ENCODE measurements at regions not wholly inside any gene's neighbourhood (a gene's known extent, or its start where the extent isn't known, plus 50 kb on each side); places are given as distances from the start of the nearest gene placed in this dataset.
"Not testable (repeated sequence)": the region's sequence is repeated elsewhere in the genome, so short reads cannot be mapped to it uniquely, and the experiment has no call there.

GRCh38 chr13:86858216-86858615 lies 813.0 kb upstream of the SLITRK5 start:
- no peak for DNase-seq (ENCODE audit: low spot score)

GRCh38 chr13:86862137-86862536 lies 809.0 kb upstream of the SLITRK5 start:
- peak; percentile 19 for DNase-seq (ENCODE audit: low spot score)

GRCh38 chr13:86864376-86864775 lies 806.8 kb upstream of the SLITRK5 start:
- DNase-seq (ENCODE audit: low spot score) = no peak

GRCh38 chr13:86870444-86870843 lies 800.7 kb upstream of the SLITRK5 start:
- no peak for DNase-seq (ENCODE audit: low spot score)

- DNase-seq (ENCODE audit: low spot score) = no peak
Measured at GRCh38 chr13:86877441-86877840, 793.7 kb upstream of the SLITRK5 start.

DNA sequence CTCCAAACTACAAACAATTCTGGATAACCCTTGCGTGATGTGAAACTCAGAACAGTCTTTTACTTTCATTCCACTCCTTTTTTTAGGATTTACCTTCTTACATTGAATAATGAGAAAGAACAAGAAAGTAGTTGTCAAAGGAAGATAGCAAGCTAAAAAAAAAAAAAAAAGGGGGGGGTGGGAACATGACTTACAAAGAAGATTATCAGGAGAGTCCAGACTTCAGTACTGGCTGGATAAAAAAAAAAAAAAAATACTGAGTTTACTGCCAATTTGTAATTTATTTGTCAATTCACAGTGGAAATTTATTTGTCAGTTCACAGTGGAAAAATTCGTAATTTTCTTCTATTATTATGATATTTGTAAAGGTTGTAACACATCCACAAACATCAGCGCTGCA lies 792.4 kb upstream of the SLITRK5 start:
- no peak for DNase-seq (ENCODE audit: low spot score)

DNA sequence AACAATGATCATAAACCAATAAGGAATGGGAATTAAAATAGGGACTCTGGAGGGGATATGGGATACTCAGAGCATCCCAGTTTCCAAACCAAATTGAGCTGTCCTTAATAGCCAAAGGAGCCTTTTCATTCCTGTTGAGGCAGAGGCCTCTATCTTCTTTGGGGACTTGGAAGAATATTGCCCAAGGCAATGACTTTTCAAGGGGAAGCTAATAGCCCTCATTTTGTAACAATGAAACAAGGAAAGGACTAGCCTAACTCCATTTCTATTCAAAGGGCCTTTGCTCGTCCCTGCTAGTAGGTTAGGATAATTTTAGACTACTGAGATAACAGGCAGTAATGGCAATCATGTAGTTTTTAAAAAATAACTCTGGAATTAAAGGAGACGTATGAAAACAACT lies 789.8 kb upstream of the SLITRK5 start:
- DNase-seq (ENCODE audit: low spot score) = peak; percentile 20

- DNase-seq (ENCODE audit: low spot score) = peak; percentile 14
Measured at GRCh38 chr13:86882107-86882506, 789.1 kb upstream of the SLITRK5 start.

- DNase-seq (ENCODE audit: low spot score) = no peak
Measured at GRCh38 chr13:86882835-86883234, 788.3 kb upstream of the SLITRK5 start.

- no peak for DNase-seq (ENCODE audit: low spot score)
Measured at GRCh38 chr13:86892330-86892729, 778.8 kb upstream of the SLITRK5 start.

DNA sequence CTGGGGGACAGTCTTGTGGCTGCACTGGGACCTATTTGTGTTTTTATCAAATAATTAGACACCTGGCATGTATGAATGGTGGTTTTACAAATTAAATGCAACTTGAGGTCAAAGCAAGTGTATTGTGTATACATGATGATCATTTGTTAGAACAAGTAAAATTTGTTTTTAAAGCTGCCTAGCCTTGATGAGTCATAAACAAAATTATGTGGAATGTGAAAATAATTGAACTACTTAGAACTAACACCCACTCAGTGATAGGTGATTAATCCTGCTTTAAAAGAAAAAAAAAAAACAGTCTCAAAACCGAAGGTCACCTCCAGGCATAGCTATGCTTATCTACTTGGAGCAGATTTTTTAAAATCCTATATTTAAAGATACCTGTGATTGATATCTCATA lies 770.3 kb upstream of the SLITRK5 start:
- DNase-seq (ENCODE audit: low spot score) = no peak

- no peak for DNase-seq (ENCODE audit: low spot score)
Measured at GRCh38 chr13:86906127-86906874, 764.9 kb upstream of the SLITRK5 start.

GRCh38 chr13:86907156-86907555 lies 764.0 kb upstream of the SLITRK5 start:
- no peak for DNase-seq (ENCODE audit: low spot score)

DNA sequence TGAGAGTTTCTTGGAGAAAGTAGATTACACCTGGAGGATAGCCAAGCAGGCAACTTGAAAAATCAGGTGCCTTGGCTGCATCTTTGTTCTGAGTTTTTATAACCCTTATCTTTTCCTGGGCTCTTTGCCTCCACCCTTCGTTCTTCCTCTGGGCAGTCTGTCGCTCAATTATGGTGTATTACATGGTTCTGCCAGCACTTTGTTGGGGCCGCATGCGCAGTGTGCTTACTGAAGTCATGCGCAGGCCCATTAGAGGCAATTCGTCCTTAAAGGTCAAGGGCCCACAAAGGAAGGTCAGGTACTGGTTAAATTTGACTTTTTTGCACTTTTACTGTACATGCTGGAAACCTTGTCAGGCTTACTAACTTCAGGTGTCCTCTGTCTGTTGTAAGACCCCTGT lies 761.9 kb upstream of the SLITRK5 start:
- DNase-seq (ENCODE audit: low spot score) = no peak

DNA sequence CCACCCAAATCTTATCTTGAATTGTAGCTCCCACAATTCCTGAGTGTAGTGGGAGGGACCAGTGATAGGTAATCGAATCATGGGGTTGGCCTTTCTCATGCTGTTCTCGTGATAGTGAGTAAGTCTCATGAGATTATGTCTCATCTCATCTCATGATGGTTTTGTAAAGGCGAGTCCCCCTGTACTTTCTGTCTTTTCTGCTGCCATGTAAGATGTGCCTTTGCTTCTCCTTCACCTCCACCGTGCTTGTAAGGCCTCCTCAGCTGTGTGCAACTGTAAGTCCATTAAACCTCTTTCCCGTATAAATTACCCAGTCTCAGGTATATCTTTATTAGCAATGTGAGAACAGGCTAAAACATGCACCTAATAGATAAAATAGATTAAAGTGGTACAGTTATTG lies 756.4 kb upstream of the SLITRK5 start:
- no peak for DNase-seq (ENCODE audit: low spot score)

DNA sequence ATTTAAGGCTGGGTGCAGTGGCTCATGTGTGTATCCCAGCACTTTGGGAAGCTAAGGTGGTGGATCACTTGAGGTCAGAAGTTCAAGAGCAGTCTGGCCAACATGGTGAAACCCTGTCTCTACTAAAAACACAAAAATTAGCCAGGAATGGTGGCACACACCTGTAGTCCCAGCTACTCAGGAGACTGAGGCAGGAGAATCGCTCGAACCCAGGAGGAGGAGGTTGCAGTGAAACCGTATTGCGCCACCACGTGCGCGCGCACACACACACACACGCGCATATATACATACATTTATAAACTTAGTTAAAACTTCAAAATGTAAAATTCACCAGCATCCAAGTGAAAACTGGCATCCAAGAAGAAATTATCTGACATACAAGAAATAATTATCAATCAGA lies 753.7 kb upstream of the SLITRK5 start:
- DNase-seq (ENCODE audit: low spot score) = not testable (repeated sequence)

DNA sequence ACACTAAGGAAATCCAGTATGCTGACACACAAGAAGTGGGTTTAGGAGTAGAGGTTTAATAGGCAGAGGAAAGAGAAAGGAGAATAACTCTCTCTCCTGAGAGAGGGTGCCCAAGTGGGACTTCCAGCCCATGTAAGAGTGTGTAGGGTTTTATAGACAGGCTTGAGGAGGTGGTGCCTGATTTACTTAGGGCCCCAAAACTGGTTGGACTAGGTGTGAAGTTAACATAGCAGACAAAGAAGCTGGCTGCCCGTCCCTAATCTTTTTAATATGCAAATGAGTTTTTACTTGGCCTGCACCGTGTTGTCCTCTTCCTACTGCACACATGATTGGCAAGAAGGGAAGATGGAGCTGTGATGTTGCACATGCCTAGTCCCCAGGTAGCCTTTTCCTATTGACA lies 752.5 kb upstream of the SLITRK5 start:
- no peak for DNase-seq (ENCODE audit: low spot score)

- no peak for DNase-seq (ENCODE audit: low spot score)
Measured at GRCh38 chr13:86920961-86921360, 750.2 kb upstream of the SLITRK5 start.

DNA sequence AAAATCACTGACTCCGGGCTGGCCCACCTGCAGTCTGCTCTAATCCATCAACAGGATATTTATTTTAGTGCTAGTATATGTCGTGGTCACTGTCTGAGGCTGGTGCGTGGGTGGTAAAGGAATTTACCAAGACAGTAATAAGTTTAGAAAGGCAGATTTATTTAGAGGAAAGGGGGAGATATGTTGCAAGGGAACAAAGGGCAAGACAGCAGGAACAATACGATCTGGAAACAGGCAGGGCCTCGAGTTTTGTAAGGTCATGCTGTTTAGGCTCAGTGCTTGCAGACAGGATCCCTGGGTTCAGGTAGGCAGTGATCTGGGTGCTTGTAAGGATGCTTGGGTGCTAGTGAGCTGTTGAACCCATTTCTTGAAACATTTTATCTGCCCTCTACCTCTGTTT lies 748.2 kb upstream of the SLITRK5 start:
- no peak for DNase-seq (ENCODE audit: low spot score)

DNA sequence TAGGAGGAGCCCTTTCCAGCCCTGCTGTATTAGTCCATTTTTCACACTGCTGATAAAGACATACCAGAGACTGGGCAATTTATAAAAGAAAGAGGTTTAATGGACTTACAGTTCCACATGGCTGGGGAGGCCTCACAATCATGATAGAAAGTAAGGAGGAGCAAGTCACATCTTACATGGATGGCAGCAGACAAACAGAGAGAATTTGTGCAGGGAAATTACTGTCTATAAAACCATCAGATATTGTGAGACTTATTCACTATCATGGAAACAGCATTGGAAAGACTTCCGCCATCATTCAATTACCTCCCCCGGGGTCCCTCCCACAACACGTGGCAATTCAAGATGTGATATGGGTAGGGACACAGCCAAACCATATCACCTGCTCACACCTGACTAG lies 744.3 kb upstream of the SLITRK5 start:
- DNase-seq (ENCODE audit: low spot score) = not testable (repeated sequence)

DNA sequence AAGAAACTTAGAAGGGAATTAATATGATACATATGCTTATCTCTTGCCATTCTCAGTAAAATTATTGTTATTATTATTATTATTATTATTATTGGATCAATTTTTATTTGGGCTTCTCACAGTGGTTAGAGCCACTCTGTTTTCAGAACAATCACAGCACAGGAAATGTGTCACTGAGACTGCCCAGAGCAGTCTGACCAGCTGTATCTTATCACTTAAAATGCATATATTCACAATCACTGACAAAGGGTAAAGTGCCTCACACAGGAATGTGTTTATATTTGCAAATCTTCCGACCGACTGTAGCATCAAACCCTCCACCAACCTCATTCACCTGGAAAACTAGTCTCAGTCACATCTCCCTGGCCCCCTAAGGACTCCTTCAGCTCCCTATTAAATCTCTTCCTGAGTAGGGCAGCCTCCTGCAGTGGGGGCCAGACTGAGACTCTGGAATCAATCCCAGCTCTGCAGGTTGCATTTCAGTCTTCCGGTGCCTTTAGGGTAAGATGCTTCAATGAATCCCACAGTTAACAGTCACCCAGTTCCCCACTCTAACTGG lies 738.3 kb upstream of the SLITRK5 start:
- peak; percentile 29 for DNase-seq (ENCODE audit: low spot score)

GRCh38 chr13:86933676-86934075 lies 737.5 kb upstream of the SLITRK5 start:
- DNase-seq (ENCODE audit: low spot score) = no peak

DNA sequence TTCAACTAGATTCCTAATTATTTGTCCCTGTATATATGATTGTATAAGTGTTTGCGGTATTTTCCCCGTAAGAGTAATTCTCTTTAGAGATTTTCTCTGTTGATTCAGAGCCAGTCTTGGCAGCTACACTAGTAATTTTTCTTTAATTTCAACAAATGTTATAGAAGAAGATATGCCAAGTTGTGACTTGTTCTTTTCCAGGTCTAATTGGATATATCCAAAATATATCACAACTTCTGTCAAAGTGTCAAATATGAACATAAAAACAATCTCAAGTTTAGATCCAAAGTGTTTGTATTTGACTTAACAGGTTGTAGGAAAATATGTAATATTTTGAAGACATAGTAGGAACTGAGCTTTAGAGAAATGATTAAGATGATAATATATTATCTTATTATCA lies 733.9 kb upstream of the SLITRK5 start:
- no peak for DNase-seq (ENCODE audit: low spot score)

DNA sequence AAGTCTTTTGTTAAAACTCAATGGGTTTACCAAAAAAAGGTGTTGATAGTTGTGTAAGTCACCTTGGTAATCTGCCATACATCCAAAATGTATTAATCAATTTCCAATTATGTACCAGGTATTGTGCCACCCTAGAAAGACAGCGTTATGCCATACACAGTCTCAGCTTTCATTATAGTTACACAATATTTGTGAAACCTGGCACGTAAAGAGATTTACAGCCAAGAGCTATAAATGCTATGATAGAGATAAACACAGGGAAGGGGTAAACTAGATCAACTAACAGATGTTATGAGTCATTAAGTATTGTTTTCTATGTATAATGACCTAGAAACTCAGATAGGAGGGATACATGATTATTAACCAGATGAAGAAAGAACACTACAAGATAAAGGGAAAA lies 725.6 kb upstream of the SLITRK5 start:
- DNase-seq (ENCODE audit: low spot score) = no peak

All from iPS-NIHi11 (cell line).